B cell (primary cell): ENCODE measurements at regions not wholly inside any gene's neighbourhood (a gene's known extent, or its start where the extent isn't known, plus 50 kb on each side); places are given as distances from the start of the nearest gene placed in this dataset.

Experiments used
- CTCF ChIP-seq: fragments of 200-600 bp; IDR thresholded peaks from one replicate; pipeline ENCODE4 v1.8.0; 2022; ENCODE audit warnings: antibody characterized with exemption, mild to moderate bottlenecking
- EZH2 ChIP-seq: IDR thresholded peaks from 2 replicates; pipeline ENCODE4 v1.6.1; 2012; ENCODE audit warnings: borderline replicate concordance, low read depth, mild to moderate bottlenecking, moderate library complexity, low read length; ENCODE audit not compliant: insufficient read depth, poor library complexity, severe bottlenecking

GRCh38 chr10:128958834-128959690, 508.0 kb upstream of the MGMT start:
- no peak for TF ChIP-seq CTCF
- no peak for TF ChIP-seq EZH2
